Right cardiac atrium (tissue), 5 donors: ENCODE measurements at regions not wholly inside any gene's neighbourhood (a gene's known extent, or its start where the extent isn't known, plus 50 kb on each side); places are given as distances from the start of the nearest gene placed in this dataset.

Source experiments
- ATAC-seq, 2 donors: fragments of 200-7000 bp; cut with Tn5 transposase; one replicate each; pipeline versions ENCODE4 v1.8.0 to v1.9.1; 2020; ENCODE audit warnings: moderate library complexity in 2 of 2, mild to moderate bottlenecking in 1 of 2
- DNase-seq, 3 donors: peaks; one replicate each; pipeline ENCODE4 v3.0.0-alpha.2; 2020
- H3K27ac ChIP-seq: one replicate; pipeline ENCODE4 v1.5.1; 2013; ENCODE audit warnings: mild to moderate bottlenecking, low read length, control low read depth, moderate library complexity
- H3K27me3 ChIP-seq: one replicate; pipeline ENCODE4 v1.6.1; 2013; ENCODE audit not compliant: control insufficient read depth, insufficient read depth
- H3K4me1 ChIP-seq: one replicate; pipeline ENCODE4 v1.6.1; 2013; ENCODE audit warnings: low read length; ENCODE audit not compliant: control insufficient read depth, insufficient read depth
- H3K4me3 ChIP-seq: one replicate; pipeline ENCODE4 v1.5.1; 2013; ENCODE audit warnings: low read length, control low read depth
- H3K9me3 ChIP-seq: one replicate; pipeline ENCODE4 v1.6.1; 2013; ENCODE audit warnings: low read length; ENCODE audit not compliant: control insufficient read depth
- WGBS: extraction: QIAGEN DNeasy Blood & Tissue Kit; methylation state at CpG from one replicate; pipeline ENCODE4 v1.1.7; 2013; 5-methylcytosine and 5-hydroxymethylcytosine counted together
- intact Hi-C, 4 donors: fragments of 100-400 bp; cut with DNase I; formaldehyde crosslinking; loops; one replicate each; pipeline versions ENCODE4 v1.11.0 to v1.14.0; 2022 to 2023
- donor health status: healthy with polysubstance abuse.
- donor health status: DM: no; HTN: yes; CAD: no.
- donor health status: DM: no; HTN: no; CAD: no.
- donor health status: DM: no; HTN: yes; CAD: no; lungs with severe emphysema.
- donor health status: DM: yes; HTN: yes; CAD: no.

DNA sequence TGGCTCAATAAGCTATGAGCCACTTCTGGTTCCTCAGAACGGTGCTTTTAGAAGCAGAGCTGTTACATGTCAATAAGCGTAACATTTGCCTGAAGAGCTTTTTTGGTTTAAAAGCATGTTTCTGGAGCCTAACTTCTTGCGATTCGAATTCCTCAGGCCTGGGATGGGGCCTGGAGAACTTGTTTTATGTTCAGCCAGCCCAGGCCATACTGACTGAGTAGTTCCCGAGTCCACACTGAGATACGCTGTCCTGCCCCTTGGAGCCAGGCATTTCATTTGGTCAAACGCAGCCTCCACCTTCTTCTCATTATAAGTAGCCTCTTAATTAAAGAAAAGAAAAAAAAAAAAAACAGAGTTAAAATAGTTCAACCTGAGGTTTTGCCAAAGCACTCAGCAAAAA, 260.6 kb upstream of the ANKRD55 start:
- Histone ChIP-seq H3K4me1 (peaks cover 10% of the 10 kb centered on the region), H3K27ac (no peak overlapping the region), H3K27me3 (no peaks in the 10 kb centered on the region), H3K9me3 (no peaks in the 10 kb centered on the region), H3K4me3 (no peak overlapping the region)
- DNase-seq (no peak), ATAC-seq (no peak)
- intact Hi-C loops, result no loop called here
- WGBS, result 72% methylated on average over 7 of the region's 7 CpGs

DNA sequence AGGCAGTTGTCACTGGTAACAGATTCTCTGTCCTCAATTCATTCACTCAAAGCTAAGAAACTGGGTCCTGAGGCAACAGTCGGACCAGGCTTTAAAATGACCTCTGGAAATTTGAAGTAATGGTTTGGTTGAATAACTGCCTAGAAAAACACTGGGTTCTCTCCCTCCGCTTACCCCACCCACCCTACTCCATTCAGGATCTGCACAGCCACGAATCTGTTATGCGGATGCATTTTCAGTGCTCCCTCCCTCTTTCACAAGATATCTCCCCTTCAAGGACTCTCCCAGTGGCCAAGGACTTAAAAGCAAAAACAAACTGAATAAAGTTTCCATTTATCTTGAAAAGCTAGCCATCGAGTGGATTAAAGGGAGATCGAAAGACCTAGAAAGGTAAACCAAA, 260.2 kb upstream of the ANKRD55 start:
- DNase-seq (no peak), ATAC-seq (peak; percentile 20 to 78)
- Histone ChIP-seq H3K4me3 (no peak overlapping the region), H3K9me3 (no peaks in the 10 kb centered on the region), H3K4me1 (peaks cover 10% of the 10 kb centered on the region), H3K27me3 (no peaks in the 10 kb centered on the region), H3K27ac (no peak overlapping the region)
- intact Hi-C loops, result no loop called here
- WGBS, result 68% methylated on average over 6 of the region's 6 CpGs

DNA sequence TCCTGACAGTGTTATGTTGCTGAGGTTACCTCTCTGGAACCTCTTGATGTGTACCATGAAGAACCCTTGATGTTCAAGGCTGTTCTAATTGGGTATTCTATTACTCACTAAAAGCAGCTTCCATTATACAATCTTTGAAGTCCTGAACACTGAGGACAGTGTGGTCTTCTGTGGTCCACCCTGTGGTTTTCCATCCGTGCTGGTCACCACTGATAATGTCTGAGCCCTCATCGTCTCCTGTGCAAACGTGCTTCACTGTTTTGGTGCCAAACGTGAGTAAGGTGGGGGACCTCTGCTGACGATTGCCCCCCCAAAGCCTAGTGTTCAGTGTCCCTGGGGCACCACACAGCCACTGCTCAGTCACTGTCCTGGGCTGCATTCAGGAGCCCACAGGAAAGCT, 259.7 kb upstream of the ANKRD55 start:
- intact Hi-C loops, result no loop called here
- Histone ChIP-seq H3K4me1 (peaks cover 10% of the 10 kb centered on the region), H3K9me3 (no peaks in the 10 kb centered on the region), H3K27me3 (no peaks in the 10 kb centered on the region), H3K27ac (no peak overlapping the region), H3K4me3 (no peak overlapping the region)
- ATAC-seq (no peak), DNase-seq (no peak)
- WGBS, result 82% methylated on average over 5 of the region's 5 CpGs

DNA sequence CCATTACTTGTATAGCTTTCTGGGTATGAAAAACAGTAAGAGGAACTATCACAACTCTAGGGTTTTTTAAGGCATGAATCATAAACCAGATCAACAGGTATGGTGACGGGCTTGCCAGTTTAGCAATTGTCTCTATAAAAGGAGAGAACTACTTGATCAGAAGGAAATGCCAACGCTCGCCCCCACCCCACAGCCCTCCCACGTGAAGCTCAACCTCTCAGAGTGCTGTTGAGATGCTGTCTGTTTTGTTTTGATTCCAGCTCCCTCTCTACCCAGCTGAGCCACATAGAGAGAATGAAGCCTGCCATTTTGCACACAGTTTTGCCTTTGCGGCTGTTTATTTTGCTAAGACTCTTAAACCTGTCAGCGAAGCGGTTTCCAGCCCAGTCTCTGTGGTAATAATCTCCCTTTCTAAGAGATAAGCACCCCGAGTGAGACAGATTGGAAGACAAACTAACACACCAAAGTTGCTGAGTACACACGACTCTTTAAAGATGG, 257.9 kb upstream of the ANKRD55 start:
- DNase-seq, result no peak
- intact Hi-C loops, result no loop called here
- Histone ChIP-seq H3K27ac (no peak overlapping the region), H3K4me1 (peaks cover 7% of the 10 kb centered on the region), H3K4me3 (no peak overlapping the region), H3K9me3 (no peaks in the 10 kb centered on the region), H3K27me3 (no peaks in the 10 kb centered on the region)
- 56% methylated on average over 9 of the region's 9 CpGs for WGBS
- ATAC-seq, result no peak

DNA sequence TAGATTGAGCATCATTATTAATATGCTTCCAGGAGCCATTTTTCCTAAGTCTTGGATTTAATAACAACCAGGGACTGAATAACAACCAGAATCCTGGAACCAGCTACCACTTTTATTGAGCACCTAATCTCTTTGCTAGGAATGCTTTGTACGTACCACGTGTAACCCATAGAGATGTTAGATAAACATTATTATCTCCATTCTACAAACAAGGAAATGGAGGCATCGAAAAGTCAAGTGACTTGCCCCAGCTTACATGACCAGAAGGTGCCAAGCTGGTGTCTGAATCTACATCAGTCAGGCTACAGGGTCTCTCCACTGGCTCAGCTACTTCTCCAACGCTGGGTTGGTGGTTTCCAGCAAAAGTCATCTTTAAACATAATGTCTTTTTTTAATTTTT, 256.1 kb upstream of the ANKRD55 start:
- intact Hi-C loops, result loop anchor here in 3 of 4 donors (10.0 kb wide), 2 partner anchors 214 to 326 kb away; partner anchors contain the start of gene MAP3K1 (in 2 of the 3)
- WGBS, result 88% methylated on average over 4 of the region's 4 CpGs

DNA sequence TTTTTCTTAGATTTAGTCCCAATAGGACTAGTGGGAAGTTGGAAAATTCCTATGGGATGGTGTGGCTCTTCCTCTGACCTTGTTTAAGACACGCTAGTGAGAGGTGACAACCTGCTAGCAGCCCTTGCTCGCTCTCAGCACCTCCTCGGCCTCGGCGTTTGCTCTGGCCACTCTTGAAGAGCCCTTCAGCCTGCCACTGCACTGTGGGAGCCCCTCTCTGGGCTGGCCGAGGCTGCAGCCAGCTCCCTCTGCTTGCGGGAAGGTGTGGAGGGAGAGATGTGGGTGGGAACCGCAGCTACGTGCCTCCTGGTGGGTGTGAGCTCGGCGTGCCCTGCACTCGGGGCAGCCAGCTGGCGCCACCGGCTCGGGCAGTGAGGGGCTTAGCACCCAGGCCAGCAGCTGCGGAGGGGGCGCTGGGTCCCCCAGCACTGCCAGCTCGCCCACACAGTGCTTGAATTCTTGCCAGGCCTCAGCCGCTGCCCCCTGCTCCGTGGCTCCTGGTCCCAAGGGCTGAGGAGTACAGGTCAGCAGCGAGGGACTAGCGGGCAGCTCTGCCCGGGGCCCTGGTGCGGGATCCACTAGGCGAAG, 254.5 kb upstream of the ANKRD55 start:
- DNase-seq (peak in 1 of 3 donors; percentile 38), ATAC-seq (peak in 1 of 2 donors; percentile 20)
- Histone ChIP-seq H3K27ac (no peak overlapping the region), H3K4me1 (peaks cover 2% of the 10 kb centered on the region), H3K4me3 (no peak overlapping the region), H3K9me3 (no peaks in the 10 kb centered on the region), H3K27me3 (no peaks in the 10 kb centered on the region)
- intact Hi-C loops, result loop anchor here in 3 of 4 donors (10.0 kb wide), 2 partner anchors 213 to 327 kb away; partner anchors contain the start of gene MAP3K1 (in 2 of the 3)
- 91% methylated on average over 25 of the region's 25 CpGs for WGBS

More for the DNA sequence above, 256.1 kb upstream of the ANKRD55 start:
- H3K4me1 ChIP-seq, result peaks cover 2% of the 10 kb centered on the region
- H3K27ac ChIP-seq, result no peak overlapping the region
- no peaks in the 10 kb centered on the region for H3K27me3 ChIP-seq
- H3K9me3 ChIP-seq, result no peaks in the 10 kb centered on the region
- no peak overlapping the region for H3K4me3 ChIP-seq
- DNase-seq (no peak), ATAC-seq (no peak)

DNA sequence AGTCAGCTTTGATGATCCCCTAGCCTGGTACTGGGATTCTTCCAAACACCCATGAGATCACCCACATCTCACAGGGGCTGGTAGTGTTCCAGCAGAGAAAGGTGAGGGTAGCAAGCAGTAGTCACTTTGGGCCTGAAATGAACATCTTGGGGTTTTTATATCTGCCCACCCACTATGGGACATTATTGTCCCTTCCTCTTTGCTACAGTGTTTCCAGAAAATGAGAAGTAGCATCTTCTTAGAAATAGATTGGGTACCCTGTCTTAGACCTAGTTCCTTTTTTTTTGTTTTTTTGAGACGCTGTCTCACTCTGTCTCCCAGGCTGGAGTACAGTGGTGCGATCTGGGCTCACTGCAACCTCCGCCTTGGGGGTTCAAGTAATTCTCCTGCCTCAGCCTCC, 249.2 kb upstream of the ANKRD55 start:
- intact Hi-C loops, result loop anchor here in 3 of 4 donors (5.0 to 10.0 kb wide), 3 partner anchors 208 to 332 kb away; partner anchors contain the start of gene MAP3K1 (in 2 of the 3)
- no peaks in the 10 kb centered on the region for H3K27me3 ChIP-seq
- DNase-seq (no peak), ATAC-seq (no peak)
- peaks cover 5% of the 10 kb centered on the region for H3K4me1 ChIP-seq
- no peaks in the 10 kb centered on the region for H3K9me3 ChIP-seq
- 83% methylated on average over 3 of the region's 3 CpGs for WGBS
- peak overlapping the region; percentile 13 for H3K27ac ChIP-seq
- no peak overlapping the region for H3K4me3 ChIP-seq

DNA sequence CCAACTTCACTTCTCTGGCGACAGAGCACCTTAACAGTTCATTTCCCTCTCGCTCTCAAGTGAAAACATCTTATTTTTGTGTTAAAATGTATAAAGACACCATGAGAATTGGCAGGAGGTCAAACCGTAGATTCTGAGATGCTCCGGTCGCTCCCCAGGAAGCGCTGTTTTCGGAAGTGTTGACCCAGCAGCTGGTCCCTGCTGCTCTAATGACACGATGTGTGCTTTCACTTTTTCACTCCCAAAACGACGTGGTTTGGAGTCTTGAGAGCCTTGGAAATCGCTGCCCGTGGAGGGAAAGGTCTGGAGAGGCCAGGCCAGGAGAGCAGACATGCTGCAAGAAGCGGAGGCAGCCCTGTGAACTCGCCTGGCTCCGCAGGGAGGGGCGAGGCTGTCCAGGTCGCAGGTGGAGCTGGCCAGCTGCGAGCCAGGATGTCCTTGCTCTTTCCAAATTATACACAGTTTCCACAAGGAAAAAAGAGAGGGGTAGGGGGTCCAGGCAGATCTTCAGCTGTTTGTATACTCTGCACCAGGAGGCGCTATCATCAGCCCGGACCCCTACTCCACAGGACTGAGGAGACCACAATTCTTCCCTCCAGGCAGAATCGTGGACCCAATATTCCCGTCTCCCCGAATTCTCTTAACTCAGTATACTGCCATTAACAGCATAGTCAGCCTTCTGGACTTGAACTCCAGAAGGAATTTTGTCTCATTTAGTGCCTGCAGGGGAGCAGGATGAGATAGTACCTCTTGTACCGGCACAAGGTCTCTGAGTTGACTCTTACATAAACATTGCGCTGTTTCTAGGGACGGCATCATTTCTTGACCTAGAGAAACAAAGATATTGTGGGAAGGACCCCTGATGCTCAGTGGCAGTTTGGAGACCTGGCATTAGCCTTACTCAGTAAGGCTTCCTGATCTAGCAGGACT, 248.6 kb upstream of the ANKRD55 start:
- ATAC-seq, result peak; percentile 49 to 59
- WGBS, result 13% methylated on average over 26 of the region's 26 CpGs
- peaks cover 5% of the 10 kb centered on the region for H3K4me1 ChIP-seq
- no peaks in the 10 kb centered on the region for H3K9me3 ChIP-seq
- peak overlapping the region; percentile 96 for H3K4me3 ChIP-seq
- DNase-seq, result peak; percentile 63 to 74 (median 74)
- no peaks in the 10 kb centered on the region for H3K27me3 ChIP-seq
- peak overlapping the region; percentile 94 for H3K27ac ChIP-seq
- intact Hi-C loops, result loop anchor here in 3 of 4 donors (5.0 to 10.0 kb wide), 3 partner anchors 207 to 333 kb away; partner anchors contain the start of gene MAP3K1 (in 2 of the 3)

DNA sequence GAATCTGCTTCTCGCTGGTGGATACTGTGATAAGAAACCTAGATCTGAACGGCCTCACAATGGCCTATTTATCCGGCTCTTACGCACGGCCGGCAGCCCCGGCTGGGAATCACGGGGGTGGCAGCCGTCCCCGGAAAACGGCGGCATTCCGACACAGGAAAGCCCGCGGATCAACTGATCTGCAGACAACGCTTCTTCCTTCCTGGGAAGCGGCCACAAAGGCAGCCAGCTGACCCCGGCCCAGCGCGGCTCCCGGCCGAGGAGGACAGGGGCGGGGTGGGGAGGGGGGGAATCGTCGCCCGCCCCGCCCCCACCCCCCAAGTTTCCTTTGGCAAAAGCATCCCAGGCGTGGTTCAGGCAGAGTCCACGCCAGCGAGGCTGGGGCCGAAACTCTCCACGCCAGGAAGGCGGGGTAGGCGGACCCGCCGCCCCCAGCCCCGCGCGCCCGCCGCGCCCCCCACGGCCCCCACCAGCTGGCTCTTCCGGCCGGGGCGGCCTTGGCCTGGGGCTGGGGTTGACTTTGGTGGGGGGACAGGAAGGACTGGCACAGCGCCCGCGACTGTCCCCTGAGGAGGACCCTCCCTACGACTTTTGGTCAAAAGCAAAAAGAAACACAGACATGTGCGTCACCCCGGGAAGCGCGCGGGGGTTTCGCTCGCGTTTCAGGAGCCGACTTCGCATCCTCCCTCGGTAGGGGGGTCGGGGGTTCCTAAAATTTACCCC, 247.7 kb upstream of the ANKRD55 start:
- DNase-seq (peak; percentile 82 to 90 (median 89)), ATAC-seq (peak; percentile 80 to 90)
- under 1% methylated on average over 62 of the region's 62 CpGs for WGBS
- Histone ChIP-seq H3K4me1 (peaks cover 5% of the 10 kb centered on the region), H3K27me3 (no peaks in the 10 kb centered on the region), H3K9me3 (no peaks in the 10 kb centered on the region), H3K27ac (peak overlapping the region; percentile 94), H3K4me3 (peak overlapping the region; percentile 96)
- intact Hi-C loops, result loop anchor here in 3 of 4 donors (5.0 to 10.0 kb wide), 3 partner anchors 206 to 334 kb away; partner anchors contain the start of gene MAP3K1 (in 2 of the 3)

DNA sequence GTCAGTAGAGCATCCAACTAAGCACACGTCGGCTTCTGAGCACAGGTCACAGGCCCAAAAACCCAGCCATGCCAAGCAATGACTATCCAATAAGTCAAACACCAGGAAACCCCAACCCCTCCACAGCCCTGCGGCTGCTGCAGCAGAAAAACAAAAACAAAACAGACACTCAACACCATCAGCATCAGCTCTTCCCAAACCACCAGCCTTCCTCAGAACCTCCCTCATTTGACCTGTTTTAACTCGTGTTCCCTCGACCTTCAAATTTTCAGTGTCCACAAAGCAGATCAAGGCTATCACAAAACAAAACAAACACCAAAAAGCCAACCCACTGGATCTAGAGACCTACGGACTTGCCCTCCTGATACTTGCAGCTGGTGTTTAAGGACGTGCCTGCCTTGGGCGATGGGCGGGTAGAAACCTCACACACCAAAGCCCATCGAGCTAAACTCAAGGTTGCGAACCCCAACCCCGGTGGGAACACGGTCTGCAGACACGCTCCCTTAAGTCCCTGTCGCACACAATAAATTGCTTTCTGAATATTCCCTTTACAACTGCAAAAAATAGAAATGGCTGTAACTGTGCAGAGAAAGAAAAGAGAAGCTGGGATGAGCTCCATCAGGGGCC, 247.1 kb upstream of the ANKRD55 start:
- Histone ChIP-seq H3K4me1 (peaks cover 5% of the 10 kb centered on the region), H3K4me3 (peak overlapping the region; percentile 96), H3K27ac (peak overlapping the region; percentile 84), H3K9me3 (no peaks in the 10 kb centered on the region), H3K27me3 (no peaks in the 10 kb centered on the region)
- intact Hi-C loops, result loop anchor here in 3 of 4 donors (5.0 to 10.0 kb wide), 3 partner anchors 205 to 335 kb away; partner anchors contain the start of gene MAP3K1 (in 2 of the 3)
- WGBS, result 23% methylated on average over 15 of the region's 15 CpGs
- ATAC-seq, result peak; percentile 23 to 42
- DNase-seq, result peak; percentile 37 to 76 (median 75)
